Liver (tissue), 3 donors: ENCODE measurements at regions not wholly inside any gene's neighbourhood (a gene's known extent, or its start where the extent isn't known, plus 50 kb on each side); places are given as distances from the start of the nearest gene placed in this dataset.

ENCODE experiments used
- ATF3 ChIP-seq: IDR thresholded peaks from 2 replicates; pipeline ENCODE4 v1.6.1; 2016; ENCODE audit warnings: antibody characterized with exemption
- CTCF ChIP-seq: fragments of 150-350 bp; IDR thresholded peaks from 2 replicates; pipeline ENCODE4 v1.5.1; 2017; ENCODE audit warnings: improper control_type of control experiment, low read depth, low read length; ENCODE audit not compliant: missing input control
- EGR1 ChIP-seq, 2 donors: IDR thresholded peaks; 2 replicates each; pipeline ENCODE4 v1.6.1; 2016 to 2018; ENCODE audit warnings: antibody characterized with exemption in 2 of 2, low read depth in 2 of 2
- FOXA1 ChIP-seq: IDR thresholded peaks from 2 replicates; pipeline ENCODE4 v1.6.1; 2016; ENCODE audit warnings: antibody characterized with exemption
- GABPA ChIP-seq, 2 donors: IDR thresholded peaks in 1 of 2; conservative IDR thresholded peaks in 1 of 2; 2 replicates each; pipeline ENCODE4 v1.6.1; 2016; ENCODE audit warnings: antibody characterized with exemption in 2 of 2, mild to moderate bottlenecking in 1 of 2, moderate library complexity in 1 of 2
- HNF4A ChIP-seq, 2 donors: conservative IDR thresholded peaks; 2 replicates each; pipeline ENCODE4 v1.6.1; 2016; ENCODE audit warnings: antibody characterized with exemption in 2 of 2, mild to moderate bottlenecking in 2 of 2
- JUND ChIP-seq, 2 donors: IDR thresholded peaks; 2 replicates each; pipeline ENCODE4 v1.6.1; 2016; ENCODE audit warnings: antibody characterized with exemption in 2 of 2
- MAX ChIP-seq: IDR thresholded peaks from 2 replicates; pipeline ENCODE4 v1.6.1; 2016; ENCODE audit warnings: antibody characterized with exemption
- NR2F2 ChIP-seq: IDR thresholded peaks from 2 replicates; pipeline ENCODE4 v1.6.1; 2016; ENCODE audit warnings: antibody characterized with exemption
- RAD21 ChIP-seq, 2 donors: IDR thresholded peaks; 2 replicates each; pipeline ENCODE4 v1.6.1; 2016; ENCODE audit warnings: antibody characterized with exemption in 2 of 2, mild to moderate bottlenecking in 2 of 2
- SP1 ChIP-seq: IDR thresholded peaks from 2 replicates; pipeline ENCODE4 v1.6.1; 2018; ENCODE audit warnings: antibody characterized with exemption, mild to moderate bottlenecking
- TAF1 ChIP-seq: conservative IDR thresholded peaks from 2 replicates; pipeline ENCODE4 v1.6.1; 2016; ENCODE audit warnings: antibody characterized with exemption, mild to moderate bottlenecking
- YY1 ChIP-seq: IDR thresholded peaks from 2 replicates; pipeline ENCODE4 v1.6.1; 2016; ENCODE audit warnings: antibody characterized with exemption, mild to moderate bottlenecking
- donor health status: healthy.
- donor health status: healthy.

GRCh38 chr14:66085665-66086064, 400.5 kb upstream of the CCDC196 start:
- no peak for TF ChIP-seq CTCF
- no peak for TF ChIP-seq MAX
- no peak for TF ChIP-seq RAD21 (IDR thresholded peaks at IDR 0.05)
- no peak for TF ChIP-seq ATF3
- TF ChIP-seq NR2F2, result no peak
- TF ChIP-seq GABPA (IDR thresholded peaks at IDR 0.05 in 1 of 2, conservative IDR thresholded peaks at IDR 0.05 in 1 of 2), result no peak
- TF ChIP-seq JUND (IDR thresholded peaks at IDR 0.05), result no peak
- TF ChIP-seq TAF1, result no peak
- no peak for TF ChIP-seq HNF4A (conservative IDR thresholded peaks at IDR 0.05)
- no peak for TF ChIP-seq SP1
- TF ChIP-seq EGR1 (IDR thresholded peaks at IDR 0.05; ENCODE audit: low read depth in 2 of 2), result no peak
- no peak for TF ChIP-seq YY1
- TF ChIP-seq FOXA1, result no peak
